HEK293T (cell line): ENCODE measurements at regions not wholly inside any gene's neighbourhood (a gene's known extent, or its start where the extent isn't known, plus 50 kb on each side); places are given as distances from the start of the nearest gene placed in this dataset.

Experiments used
- ARNT ChIP-seq: fragments of 450-650 bp; IDR thresholded peaks from 2 replicates; pipeline ENCODE4 v1.6.1; 2017; ENCODE audit warnings: mild to moderate bottlenecking
- BHLHE40 ChIP-seq: fragments of 450-650 bp; IDR thresholded peaks from 2 replicates; pipeline ENCODE4 v1.6.1; 2016; ENCODE audit warnings: mild to moderate bottlenecking, moderate library complexity, borderline replicate concordance
- ELF4 ChIP-seq: fragments of 450-650 bp; IDR thresholded peaks from 2 replicates; pipeline ENCODE4 v1.6.1; 2017; ENCODE audit warnings: antibody characterized with exemption
- FOXA1 ChIP-seq: fragments of 450-650 bp; IDR thresholded peaks from 2 replicates; pipeline ENCODE4 v1.6.1; 2016; ENCODE audit warnings: mild to moderate bottlenecking
- FOXK2 ChIP-seq: fragments of 450-650 bp; IDR thresholded peaks from 2 replicates; pipeline ENCODE4 v1.6.1; 2016; ENCODE audit warnings: mild to moderate bottlenecking
- FOXM1 ChIP-seq: fragments of 450-650 bp; IDR thresholded peaks from 2 replicates; pipeline ENCODE4 v1.6.1; 2017; ENCODE audit warnings: mild to moderate bottlenecking, borderline replicate concordance
- L3MBTL2 ChIP-seq: fragments of 450-650 bp; conservative IDR thresholded peaks from 2 replicates; pipeline ENCODE4 v1.6.1; 2016; ENCODE audit warnings: mild to moderate bottlenecking
- SP1 ChIP-seq: fragments of 450-650 bp; IDR thresholded peaks from 2 replicates; pipeline ENCODE4 v1.6.1; 2017
- SUZ12 ChIP-seq: fragments of 450-650 bp; IDR thresholded peaks from 2 replicates; pipeline ENCODE4 v1.6.1; 2016; ENCODE audit warnings: mild to moderate bottlenecking
- TARDBP ChIP-seq: fragments of 450-650 bp; IDR thresholded peaks from 2 replicates; pipeline ENCODE4 v1.6.1; 2016
- TF ChIP-seq, protein P1 (sequence below): fragments of 450-650 bp; IDR thresholded peaks from 2 replicates; pipeline ENCODE4 v1.6.1; 2016

DNA sequence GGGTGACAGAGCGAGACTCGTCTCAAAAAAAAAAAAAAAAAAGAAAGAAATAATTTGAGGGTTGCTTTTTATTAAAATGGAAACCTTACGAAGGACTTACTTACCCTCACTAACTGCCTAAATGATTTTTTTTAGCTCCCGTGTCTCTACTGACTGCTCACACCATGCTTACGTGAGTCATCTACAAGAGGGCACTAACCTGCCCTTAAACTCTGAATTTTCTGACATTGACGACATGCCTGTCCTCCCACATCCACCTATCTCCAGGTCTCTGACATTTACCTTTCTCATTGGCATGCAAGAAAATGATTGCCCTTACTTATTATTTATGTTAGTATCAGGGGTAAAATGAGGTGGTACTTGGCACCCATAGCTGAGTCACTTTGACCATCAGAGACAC, 1286.3 kb upstream of the AUTS2 start:
- TF ChIP-seq FOXK2 (no peak), SUZ12 (no peak), SP1 (no peak), ELF4 (no peak), ARNT (no peak), L3MBTL2 (no peak), TARDBP (no peak), FOXM1 (no peak), BHLHE40 (no peak), FOXA1 (no peak)
- TF ChIP-seq, protein P1, sequence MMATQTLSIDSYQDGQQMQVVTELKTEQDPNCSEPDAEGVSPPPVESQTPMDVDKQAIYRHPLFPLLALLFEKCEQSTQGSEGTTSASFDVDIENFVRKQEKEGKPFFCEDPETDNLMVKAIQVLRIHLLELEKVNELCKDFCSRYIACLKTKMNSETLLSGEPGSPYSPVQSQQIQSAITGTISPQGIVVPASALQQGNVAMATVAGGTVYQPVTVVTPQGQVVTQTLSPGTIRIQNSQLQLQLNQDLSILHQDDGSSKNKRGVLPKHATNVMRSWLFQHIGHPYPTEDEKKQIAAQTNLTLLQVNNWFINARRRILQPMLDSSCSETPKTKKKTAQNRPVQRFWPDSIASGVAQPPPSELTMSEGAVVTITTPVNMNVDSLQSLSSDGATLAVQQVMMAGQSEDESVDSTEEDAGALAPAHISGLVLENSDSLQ, result no peak
